T47D (cell line): ENCODE measurements at regions not wholly inside any gene's neighbourhood (a gene's known extent, or its start where the extent isn't known, plus 50 kb on each side); places are given as distances from the start of the nearest gene placed in this dataset.
"Not testable (repeated sequence)": the region's sequence is repeated elsewhere in the genome, so short reads cannot be mapped to it uniquely, and the experiment has no call there.

Experiments
- DNase-seq, 2 experiments: peaks; one replicate each; pipeline versions ENCODE4 v3.0.0 to v3.0.0-alpha.2; 2011 to 2012; ENCODE audit warnings: low read depth in 1 of 2, low spot score in 1 of 2
- JUND ChIP-seq: IDR thresholded peaks from 2 replicates; pipeline ENCODE4 v1.6.1; 2012; ENCODE audit warnings: low read depth
- in situ Hi-C: cut with HindIII; loops from 2 replicates; pipeline ENCODE4 v1.10.0; 2016; ENCODE audit warnings: low sequenced_read_pairs, low pct_unique_long_range_greater_than_20kb

DNA sequence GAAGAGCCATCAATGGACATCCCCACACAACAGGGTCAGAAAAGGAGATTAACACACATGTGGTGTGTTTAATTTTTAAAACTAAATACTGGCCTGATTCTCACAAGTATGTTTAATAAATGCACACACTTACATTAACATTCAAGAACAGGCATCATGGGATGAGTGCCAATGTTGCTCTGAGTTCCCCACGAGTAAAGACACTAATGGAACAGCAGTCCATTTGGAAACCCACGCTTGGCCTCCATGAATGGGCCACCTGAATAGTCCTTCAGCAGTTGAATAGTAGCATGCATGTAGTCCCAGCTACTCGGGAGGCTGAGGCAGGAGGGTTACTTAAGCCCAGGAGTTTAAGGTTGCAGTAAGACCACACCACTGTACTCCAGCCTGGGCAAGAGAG is 195.2 kb upstream of the IPO5 start:
- no peak for TF ChIP-seq JUND
- in situ Hi-C loops = no loop called here
- no peak for DNase-seq

DNA sequence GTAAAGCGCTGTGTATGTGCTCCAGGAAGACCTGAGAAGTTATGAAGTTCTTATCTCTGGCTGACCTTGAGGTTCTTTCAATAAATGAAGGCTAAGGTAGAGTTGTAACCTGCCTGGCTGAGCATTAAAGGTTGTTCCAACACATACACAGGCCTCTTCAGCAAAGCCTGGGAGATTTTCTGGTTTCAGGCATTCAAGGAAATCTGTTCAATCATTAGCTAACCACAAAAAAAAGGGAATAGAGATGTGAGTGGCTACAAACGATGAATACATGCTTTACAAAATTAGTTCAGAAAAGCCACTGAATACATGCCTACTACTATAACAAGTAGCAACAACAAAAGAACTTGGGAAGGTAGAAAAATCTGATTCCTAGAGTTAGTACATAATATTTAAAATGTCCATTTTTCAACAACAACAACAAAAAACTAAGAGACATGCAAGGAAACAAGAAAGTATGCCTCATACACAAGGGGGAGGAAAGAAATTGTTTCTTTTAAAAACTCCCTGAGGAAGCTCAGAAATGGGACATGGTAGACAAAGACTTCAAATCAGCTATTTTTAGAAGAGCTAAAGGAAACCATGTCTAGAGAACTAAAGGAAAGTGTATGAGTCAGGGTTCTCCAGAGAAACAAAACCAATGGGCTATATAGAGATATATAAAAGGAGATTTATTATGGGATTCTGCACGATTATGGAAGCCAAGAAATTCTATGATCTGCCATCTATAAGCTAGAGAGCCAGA is 191.5 kb upstream of the IPO5 start:
- in situ Hi-C loops = no loop called here
- DNase-seq = no peak

DNA sequence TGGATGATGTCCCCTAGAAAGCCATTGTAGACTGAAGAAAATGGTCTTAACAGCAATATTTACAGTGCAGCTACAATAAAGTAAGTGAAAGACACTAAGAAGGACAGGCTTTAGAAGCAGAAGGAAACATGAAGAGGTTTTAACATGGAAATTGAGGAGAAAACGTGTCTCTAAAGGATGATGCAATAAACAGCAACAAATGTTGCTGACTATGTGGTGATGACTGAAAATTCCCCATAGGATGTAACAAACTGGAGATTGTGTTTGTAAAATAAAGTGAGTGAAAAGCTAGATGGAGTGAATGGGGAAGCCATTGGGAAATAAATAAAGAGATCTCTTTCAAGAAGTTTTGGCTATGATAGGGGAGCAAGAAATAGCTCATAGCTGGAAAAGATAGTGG is 186.7 kb upstream of the IPO5 start:
- in situ Hi-C loops = no loop called here
- no peak for DNase-seq
- no peak for TF ChIP-seq JUND

More for the DNA sequence above, 191.5 kb upstream of the IPO5 start:
- TF ChIP-seq JUND = no peak

DNA sequence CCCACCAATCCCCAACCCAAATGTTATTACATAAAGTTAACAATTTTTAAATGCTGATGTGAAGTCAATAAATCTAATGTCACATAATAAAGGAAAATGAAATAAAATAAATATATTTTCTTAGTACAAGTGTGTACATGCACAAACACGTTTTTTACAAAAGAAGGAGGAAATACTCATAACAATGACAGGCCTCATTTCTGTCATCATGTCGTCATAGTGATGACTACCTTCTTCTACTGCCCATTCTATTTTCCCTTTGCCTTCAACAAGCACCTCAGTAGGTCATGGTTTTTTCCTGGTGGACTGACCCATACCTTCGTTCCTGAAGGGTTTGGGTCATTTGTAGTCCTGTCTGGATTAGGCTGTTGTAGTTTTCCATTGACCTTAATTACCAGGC is 185.3 kb upstream of the IPO5 start:
- no peak for TF ChIP-seq JUND
- DNase-seq = no peak
- in situ Hi-C loops = no loop called here

DNA sequence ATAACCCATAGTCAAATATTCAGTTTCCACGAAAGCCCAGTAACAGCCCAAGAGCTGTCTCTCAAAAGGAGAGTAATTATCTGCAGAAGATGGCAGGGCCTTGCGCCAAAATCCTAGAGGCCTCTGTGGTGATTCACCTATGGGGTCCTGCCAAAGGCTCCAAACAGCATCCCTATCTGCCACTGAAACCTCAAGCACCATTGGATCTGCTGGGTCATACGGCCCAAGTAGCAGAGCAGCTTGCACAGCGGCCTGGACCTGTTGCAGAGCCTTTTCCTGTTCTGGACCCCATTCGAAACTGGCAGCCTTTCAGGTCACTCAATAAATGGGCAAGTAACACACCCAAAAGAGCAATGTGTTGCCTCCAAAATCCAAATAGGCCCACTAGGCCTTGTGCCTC is 183.2 kb upstream of the IPO5 start:
- in situ Hi-C loops = not testable (repeated sequence)

DNA sequence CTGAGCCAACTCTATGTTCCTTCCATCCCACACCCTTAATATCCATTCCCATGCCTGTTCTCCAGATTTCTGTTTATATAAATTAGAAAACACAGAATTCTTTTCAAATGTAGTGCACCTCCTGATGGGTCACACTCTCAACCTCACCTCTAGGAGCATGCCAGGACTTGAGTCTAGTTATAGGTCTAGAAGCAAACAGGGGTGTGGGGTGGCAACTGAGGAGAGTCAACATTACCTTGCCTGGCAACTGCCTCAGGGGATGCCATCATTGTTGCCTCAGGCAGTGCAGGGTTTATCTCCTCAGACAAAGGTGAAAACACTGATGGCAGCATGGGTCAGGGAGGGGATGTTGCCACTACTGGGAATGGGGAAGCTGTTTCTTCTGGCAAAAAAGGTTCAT is 181.0 kb upstream of the IPO5 start:
- in situ Hi-C loops, DNase-seq: not testable (repeated sequence)

More for the DNA sequence above, 183.2 kb upstream of the IPO5 start:
- not testable (repeated sequence) for DNase-seq

DNA sequence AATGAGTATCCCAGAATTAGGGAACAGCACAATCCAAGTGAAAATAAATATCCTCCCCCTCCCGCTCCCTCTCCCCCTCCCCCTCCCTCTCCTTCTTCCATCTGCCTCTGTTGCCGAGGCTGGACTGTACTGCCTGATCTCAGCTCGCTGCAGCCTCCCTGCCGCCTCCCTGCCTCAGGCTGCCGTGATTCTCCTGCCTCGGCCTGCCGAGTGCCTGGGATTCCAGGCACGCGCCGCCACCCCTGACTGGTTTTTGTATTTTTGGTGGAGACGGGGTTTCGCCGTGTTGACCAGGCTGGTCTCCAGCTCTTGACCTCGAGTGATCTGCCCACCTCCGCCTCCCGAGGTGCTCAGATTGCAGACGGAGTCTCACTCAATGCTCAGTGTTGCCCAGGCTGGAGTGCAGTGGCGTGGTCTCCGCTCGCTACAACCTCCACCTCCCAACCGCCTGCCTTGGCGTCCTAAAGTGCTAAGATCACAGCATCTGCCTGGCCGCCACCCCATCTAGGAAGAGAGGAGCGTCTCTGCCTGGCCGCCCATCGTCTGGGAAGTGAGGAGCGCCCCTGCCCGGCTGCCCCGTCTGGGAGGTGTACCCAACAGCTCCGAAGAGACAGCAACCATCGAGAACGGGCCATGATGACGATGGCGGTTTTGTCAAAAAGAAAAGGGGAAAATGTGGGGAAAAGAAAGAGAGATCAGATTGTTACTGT is 178.9 kb upstream of the IPO5 start:
- in situ Hi-C loops, DNase-seq: not testable (repeated sequence)

DNA sequence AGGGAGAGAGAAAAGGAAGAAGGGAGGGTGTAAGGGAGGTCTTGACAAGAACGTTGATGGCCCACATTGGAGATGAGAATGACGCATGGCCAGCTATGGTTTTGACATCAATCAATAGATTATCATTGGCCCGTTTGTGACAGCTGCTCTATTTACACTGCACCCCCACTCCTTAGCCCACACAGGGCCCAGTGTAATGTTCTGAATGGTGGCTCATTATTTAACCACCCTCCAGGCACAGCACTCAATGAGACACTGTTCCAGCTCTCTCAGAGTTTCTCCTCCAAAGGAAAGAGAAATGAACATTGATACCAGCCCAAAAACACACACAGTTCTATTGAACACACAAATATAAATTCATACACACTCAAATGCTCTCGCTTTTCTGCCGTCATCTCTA is 173.0 kb upstream of the IPO5 start:
- TF ChIP-seq JUND = no peak
- DNase-seq = no peak
- in situ Hi-C loops = no loop called here

DNA sequence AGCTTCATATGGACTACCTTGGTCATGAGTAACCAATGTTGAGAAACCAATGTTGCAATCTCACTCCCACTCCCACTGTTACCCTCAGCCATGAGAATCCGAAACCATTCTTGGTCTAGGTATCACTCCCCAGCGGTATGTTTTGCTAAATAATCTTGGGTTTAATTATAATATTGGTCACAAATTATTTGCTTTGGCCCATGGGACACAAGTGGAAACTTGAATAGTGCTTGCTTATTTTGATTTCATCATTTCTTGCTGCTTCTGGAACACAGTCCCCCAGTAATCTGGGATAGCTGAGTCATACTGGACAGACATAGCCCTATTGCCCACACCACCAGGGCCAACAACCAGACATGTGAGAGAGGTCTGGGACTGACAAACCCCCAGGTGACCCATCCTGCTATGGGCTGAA is 171.6 kb upstream of the IPO5 start:
- in situ Hi-C loops = no loop called here
- TF ChIP-seq JUND = no peak
- DNase-seq = no peak

DNA sequence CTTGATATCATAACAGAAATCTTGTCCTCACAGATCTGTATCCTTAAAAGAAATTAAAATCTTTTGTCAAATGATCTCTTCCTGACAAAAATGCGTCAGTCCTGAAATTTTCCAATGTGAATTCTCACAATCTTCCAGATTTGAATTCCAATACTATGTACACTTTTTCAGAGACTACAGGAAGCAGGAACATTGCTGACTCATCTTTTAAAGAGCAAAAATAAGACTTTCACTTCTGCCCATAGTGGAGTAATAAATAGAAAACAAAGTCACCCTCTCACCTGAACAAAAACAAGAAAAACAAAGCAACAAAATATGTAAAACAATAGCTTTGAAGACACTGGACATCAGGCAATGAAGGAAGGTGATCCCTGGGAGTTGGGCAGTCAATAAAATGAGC is 167.0 kb upstream of the IPO5 start:
- no peak for TF ChIP-seq JUND
- no peak for DNase-seq
- in situ Hi-C loops = no loop called here

DNA sequence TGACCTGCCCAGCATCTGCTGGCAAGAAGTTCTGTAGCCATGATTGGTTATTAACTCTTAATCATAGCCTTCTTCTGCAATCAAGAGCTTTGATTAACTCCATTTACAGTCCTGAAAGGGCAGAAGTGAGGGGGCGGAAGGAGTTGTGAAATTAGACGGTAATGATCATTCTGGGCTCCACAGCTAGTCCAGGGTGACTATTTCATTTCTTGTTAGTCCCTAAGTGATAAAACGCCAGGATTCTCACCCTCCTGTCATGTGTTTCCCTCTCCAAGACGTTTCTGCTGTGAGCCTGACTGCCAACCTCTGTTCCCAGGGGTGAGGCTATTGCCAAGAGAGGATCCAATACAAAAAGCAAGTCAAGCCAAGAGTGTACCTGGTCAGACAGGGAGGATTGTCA is 155.9 kb upstream of the IPO5 start:
- DNase-seq = no peak
- in situ Hi-C loops = no loop called here
- TF ChIP-seq JUND = no peak

DNA sequence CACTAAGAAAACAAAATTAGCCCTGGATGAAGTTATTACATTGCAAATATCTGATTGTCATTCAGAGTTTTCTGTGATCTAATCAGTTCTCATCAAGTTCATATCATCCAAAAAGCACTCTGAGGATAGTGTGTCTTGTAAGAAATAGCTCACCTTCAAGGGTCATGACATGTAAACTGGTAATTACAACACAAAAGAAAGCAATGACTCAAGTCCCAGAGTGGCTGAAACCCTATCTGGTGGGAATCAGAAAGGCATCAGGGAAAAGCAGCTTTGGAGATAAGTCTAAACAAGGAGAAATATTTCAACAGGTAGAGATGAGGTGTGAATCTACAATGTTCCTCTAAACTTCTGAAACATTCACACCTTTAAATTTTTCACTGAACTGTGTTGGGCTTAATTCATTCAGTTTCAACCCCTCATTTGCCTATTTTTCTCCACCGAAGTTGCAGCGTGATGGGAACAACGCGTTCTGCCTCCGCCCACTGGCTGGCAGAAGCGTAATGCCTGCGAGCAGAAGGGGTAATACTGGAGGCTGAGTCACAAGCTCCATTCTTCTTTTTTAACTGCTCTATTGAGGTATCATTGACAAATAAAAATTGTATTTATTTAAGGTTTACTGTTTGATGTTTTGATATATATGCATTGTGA is 155.2 kb upstream of the IPO5 start:
- in situ Hi-C loops = no loop called here
- no peak for DNase-seq
- TF ChIP-seq JUND = no peak

DNA sequence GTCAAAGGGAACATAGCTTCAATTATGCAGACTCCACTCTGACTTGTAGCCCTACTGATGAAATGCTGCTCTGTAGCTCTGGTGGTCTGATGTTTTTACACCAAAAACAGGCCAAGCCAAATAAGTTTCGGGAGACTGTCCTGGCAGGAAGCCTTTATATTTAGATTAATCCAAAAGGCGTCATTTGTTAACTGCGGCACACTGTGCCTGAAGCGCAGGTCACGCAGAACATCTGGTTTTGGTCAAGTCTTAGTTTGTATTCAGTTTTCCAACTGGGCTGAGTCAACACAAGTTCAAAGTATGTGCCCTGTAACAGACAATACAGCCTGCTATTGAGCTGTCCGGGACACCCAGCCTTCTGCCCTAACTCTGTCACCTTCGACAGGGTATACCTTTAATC is 154.6 kb upstream of the IPO5 start:
- in situ Hi-C loops = no loop called here
- TF ChIP-seq JUND = no peak
- DNase-seq = no peak

DNA sequence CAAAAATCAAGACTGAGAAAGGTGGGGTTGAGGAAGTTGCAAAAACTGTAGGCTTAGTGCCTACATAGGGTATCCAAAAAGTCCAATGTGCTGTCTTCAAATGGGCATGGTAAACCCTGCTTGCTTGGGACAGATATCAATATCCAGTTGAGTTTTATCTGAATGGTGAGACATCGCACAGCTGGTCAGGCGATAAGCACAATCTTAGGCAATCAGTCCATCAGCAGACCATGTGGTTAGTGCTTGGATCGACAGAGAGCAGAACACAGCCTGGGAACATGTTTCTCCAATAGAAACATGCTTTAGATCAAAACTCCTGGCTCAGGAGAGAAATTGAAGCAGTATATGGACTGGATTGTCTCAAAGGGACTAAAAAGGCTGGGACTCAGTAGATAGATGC is 151.3 kb upstream of the IPO5 start:
- no peak for TF ChIP-seq JUND
- in situ Hi-C loops = no loop called here
- no peak for DNase-seq
